ENCODE measurements at regions not wholly inside any gene's neighbourhood (a gene's known extent, or its start where the extent isn't known, plus 50 kb on each side); places are given as distances from the start of the nearest gene placed in this dataset.

DNA sequence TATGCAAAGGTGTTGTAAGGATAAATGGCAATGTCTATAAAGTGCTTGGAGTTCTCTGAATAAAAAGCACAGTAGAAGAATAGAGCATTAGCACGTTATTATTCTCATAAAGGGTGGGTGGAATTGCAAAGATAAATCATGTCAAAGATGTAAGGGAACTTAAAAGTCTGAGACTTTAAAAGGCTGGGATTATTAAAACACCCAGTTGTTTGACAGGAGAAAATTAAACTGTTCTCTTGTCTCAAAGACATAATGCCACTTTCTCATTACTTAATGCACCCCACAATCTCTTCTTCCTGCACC, 70.4 kb upstream of the PDE10A start:
- no peak overlapping the region for H3K4me3 ChIP-seq

DNA sequence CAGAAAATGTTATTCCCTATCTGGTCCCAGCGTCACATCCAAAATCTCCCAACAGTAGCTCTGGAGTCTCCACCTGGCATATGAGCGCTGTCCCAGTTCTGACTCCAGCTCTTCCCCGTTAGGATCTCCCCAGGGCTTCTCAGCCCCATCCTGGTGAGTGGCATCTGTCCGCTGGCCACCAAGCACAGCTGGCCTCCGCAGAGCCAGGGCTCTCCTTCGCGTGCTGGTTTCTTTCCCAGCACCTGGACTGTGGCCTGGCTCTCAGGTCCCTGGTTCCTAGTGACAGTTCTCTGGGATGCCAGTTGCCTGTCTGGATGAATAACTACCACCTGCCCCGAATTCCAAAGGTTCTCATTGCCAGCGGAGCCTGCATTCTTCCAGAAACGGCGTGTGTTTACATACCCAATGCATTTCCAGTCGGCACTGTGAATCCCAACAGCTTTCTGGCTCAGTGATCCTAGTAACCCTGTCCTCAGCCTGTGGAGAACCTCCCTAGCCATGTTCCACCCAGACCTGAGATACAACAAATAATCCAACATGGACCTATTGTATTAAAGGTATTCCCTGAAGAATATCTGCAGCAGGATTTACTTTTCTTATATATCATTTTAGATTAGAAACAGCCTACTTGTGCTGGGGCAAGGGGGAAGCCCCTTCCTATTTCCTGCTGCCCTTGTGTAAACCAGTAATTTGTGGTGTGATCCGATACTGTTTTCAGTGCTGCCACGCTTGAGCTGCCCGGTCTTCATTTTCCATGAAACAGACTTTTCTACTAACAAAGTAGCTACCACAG, 69.9 kb upstream of the PDE10A start:
- H3K4me3 ChIP-seq: no peak overlapping the region
- H3K36me3 ChIP-seq: no peaks in the 10 kb centered on the region
- TF ChIP-seq, protein P1, sequence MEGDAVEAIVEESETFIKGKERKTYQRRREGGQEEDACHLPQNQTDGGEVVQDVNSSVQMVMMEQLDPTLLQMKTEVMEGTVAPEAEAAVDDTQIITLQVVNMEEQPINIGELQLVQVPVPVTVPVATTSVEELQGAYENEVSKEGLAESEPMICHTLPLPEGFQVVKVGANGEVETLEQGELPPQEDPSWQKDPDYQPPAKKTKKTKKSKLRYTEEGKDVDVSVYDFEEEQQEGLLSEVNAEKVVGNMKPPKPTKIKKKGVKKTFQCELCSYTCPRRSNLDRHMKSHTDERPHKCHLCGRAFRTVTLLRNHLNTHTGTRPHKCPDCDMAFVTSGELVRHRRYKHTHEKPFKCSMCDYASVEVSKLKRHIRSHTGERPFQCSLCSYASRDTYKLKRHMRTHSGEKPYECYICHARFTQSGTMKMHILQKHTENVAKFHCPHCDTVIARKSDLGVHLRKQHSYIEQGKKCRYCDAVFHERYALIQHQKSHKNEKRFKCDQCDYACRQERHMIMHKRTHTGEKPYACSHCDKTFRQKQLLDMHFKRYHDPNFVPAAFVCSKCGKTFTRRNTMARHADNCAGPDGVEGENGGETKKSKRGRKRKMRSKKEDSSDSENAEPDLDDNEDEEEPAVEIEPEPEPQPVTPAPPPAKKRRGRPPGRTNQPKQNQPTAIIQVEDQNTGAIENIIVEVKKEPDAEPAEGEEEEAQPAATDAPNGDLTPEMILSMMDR (IDR thresholded peaks at IDR 0.05; ENCODE audit: low read depth, low read length): no peak
- no peak for DNase-seq (ENCODE audit: low read depth in 1 of 2, low spot score in 1 of 2)
- H3K4me1 ChIP-seq (ENCODE audit: low read depth): no peaks in the 10 kb centered on the region
- H3K27me3 ChIP-seq: peaks cover 4% of the 10 kb centered on the region
- no peak overlapping the region for H3K27ac ChIP-seq
- no peaks in the 10 kb centered on the region for H3K9me3 ChIP-seq (ENCODE audit: low read depth)

More for the DNA sequence above, 70.4 kb upstream of the PDE10A start:
- TF ChIP-seq, protein P1 (IDR thresholded peaks at IDR 0.05; ENCODE audit: low read depth, low read length): no peak
- DNase-seq (ENCODE audit: low read depth in 1 of 2, low spot score in 1 of 2): no peak
- Histone ChIP-seq H3K9me3 (ENCODE audit: low read depth) (no peaks in the 10 kb centered on the region), H3K27ac (no peak overlapping the region), H3K36me3 (no peaks in the 10 kb centered on the region), H3K4me1 (ENCODE audit: low read depth) (no peaks in the 10 kb centered on the region), H3K27me3 (peaks cover 1% of the 10 kb centered on the region)

DNA sequence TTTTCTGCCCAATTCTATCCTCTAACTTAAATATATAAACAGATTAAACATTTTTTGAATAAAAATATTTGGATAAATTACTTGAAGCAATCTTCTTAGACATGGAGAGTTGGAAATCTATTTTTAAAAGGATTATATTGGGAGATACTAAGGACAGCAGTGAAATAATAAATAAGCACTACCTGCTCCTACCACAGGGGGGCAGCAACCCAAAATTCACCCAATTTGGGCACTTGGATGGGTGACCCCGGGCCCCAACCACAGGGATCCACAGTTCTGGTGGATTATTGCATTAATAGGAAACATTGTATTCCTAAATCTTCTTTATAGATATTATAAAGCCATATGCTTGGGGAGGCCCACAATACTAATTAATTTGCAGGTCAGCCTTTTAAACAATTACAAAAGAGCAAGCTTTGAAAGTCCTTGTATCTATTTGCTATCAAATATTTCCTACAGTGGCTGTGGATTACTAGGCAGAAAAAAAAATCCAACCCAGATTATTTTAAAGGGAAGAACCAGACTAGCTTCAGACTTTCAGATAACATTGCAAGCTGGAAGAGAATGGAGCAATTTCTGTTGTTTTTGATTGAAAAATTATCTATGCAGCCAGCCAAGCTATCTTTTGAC, 66.4 kb upstream of the PDE10A start:
- no peaks in the 10 kb centered on the region for H3K36me3 ChIP-seq
- no peaks in the 10 kb centered on the region for H3K4me1 ChIP-seq (ENCODE audit: low read depth)
- no peak overlapping the region for H3K27ac ChIP-seq
- no peaks in the 10 kb centered on the region for H3K9me3 ChIP-seq (ENCODE audit: low read depth)
- no peak overlapping the region for H3K4me3 ChIP-seq
- peak; percentile 47 to 56 for DNase-seq (ENCODE audit: low read depth in 1 of 2, low spot score in 1 of 2)
- peaks cover 6% of the 10 kb centered on the region for H3K27me3 ChIP-seq
- TF ChIP-seq, protein P1 (IDR thresholded peaks at IDR 0.05; ENCODE audit: low read depth, low read length): peak; percentile 77

DNA sequence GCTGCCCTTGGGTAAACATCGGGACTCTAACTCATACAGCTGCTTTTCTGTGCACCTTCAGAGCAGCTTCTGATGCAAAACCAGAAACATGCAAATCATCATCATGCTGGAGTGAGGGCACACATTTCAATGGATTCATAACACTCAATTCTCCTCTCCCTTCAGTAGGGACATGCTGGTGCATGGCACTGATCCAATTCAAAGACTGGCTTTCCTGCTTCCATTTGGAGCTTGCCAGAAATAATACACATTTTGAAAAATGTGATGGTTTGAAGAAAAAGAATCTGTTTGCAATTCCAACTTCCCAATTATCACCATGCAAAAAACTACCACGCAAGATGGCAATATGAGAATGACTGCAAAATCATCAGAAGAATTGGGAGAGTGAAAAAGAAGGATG, 65.2 kb upstream of the PDE10A start:
- Histone ChIP-seq H3K4me1 (ENCODE audit: low read depth) (no peaks in the 10 kb centered on the region), H3K36me3 (no peaks in the 10 kb centered on the region), H3K27ac (no peak overlapping the region), H3K27me3 (peaks cover 6% of the 10 kb centered on the region), H3K9me3 (ENCODE audit: low read depth) (no peaks in the 10 kb centered on the region), H3K4me3 (no peak overlapping the region)
- no peak for DNase-seq (ENCODE audit: low read depth in 1 of 2, low spot score in 1 of 2)
- TF ChIP-seq, protein P1 (IDR thresholded peaks at IDR 0.05; ENCODE audit: low read depth, low read length): no peak

DNA sequence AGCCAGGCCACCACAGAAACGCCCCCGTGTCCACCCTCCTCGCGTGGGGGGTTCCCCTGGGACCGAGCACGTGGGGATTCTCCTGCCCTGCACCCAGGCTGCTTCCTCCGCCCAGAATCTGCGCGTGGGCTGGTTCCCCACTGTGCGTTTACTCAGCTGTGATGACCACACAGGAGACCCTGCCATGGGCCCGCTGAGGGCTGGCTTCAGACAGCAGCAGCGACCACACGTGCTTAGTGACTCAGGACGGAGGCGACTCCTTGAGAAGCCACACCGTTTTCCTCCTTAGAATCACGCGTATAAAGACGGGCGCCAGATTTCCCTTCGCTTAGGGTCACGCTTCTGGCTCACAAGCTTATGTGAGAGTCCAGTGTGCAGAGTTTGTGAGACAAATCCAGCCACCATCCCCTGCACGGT, 63.9 kb upstream of the PDE10A start:
- Histone ChIP-seq H3K9me3 (ENCODE audit: low read depth) (no peaks in the 10 kb centered on the region), H3K4me3 (no peak overlapping the region), H3K4me1 (ENCODE audit: low read depth) (no peaks in the 10 kb centered on the region), H3K27me3 (peaks cover 6% of the 10 kb centered on the region), H3K27ac (no peak overlapping the region), H3K36me3 (no peaks in the 10 kb centered on the region)
- DNase-seq (ENCODE audit: low read depth in 1 of 2, low spot score in 1 of 2): peak in 1 of 2 donors; percentile 12
- TF ChIP-seq, protein P1 (IDR thresholded peaks at IDR 0.05; ENCODE audit: low read depth, low read length): no peak
